Brain pericyte (primary cell): ENCODE measurements at regions not wholly inside any gene's neighbourhood (a gene's known extent, or its start where the extent isn't known, plus 50 kb on each side); places are given as distances from the start of the nearest gene placed in this dataset.

Experiments
- DNase-seq: peaks from one replicate; pipeline ENCODE4 v3.0.0-alpha.2; 2012; ENCODE audit warnings: low read depth, low spot score

DNA sequence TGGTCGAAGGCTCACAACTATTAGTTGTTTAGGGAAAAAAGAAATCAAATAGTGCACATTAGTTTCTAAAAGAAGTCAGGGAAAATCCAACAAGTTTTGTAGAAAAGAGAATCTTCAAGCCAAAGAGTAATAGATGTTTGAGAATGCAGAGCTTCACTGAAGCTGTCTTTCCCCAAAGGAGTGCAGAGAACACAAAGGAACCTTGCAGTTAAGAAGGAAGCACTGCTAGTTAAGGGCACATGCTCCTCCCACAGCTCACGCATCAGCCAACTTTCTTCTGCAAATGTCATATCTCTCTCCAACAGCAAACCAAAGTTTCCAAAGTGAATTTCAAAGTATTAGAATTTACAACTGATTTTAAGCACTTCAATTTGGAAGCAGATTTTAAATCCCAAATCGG is 116.4 kb upstream of the FST start:
- no peak for DNase-seq

DNA sequence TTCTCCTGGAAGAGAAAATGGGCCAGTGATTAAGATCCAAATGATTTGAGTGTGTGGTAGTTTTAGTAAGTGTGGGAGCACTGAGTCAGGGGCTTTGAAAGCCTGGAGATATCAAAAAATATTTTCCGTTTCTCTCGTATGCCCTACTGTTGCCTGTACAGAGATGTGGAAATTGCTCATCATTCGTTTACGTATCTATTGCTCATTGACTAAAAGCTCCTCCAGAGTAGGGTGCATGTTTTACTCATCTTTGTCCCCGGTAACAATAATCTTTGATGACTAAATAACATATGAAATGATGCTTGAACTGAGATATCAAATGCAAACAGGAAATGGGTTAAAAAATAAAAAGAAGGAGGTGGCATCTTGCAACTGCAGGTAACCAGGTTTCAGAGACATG is 114.2 kb upstream of the FST start:
- DNase-seq, result no peak

DNA sequence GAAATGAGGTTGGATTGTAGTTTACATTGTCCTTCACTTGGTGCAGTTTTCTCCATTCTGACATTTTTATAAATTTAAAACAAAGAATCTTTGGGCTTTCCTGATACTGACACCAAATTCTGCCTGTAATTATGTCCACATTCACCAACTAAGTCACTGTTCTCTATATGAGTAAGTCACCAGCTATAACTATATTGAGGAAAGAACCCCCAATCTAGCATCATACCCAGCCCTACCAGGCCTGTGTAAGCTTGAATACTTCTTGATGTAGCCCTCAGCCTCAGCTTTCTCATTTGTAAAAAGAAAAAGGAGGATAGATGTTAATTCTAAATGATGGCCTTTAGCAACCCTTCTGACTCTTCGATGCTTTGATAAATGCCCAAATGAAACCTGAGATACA is 112.7 kb upstream of the FST start:
- DNase-seq, result no peak

DNA sequence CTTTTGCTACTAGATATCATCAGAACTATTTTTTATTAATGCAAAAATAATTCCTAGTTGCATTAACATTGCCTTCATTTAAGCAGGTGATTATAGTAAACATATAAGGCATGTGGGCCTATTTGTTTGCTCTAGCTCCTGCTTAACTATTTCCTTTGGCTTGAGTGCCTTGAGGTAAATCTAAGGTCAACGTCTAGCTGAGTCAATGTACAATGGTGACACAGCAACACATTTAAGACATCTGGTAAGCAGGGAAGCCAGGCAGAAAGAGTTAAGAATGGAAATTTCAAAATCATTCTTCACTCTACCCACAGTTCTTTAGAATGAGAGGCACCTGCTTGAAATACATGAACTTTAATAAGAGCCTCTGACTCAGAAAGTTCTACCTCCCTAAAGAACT is 111.9 kb upstream of the FST start:
- DNase-seq, result no peak

DNA sequence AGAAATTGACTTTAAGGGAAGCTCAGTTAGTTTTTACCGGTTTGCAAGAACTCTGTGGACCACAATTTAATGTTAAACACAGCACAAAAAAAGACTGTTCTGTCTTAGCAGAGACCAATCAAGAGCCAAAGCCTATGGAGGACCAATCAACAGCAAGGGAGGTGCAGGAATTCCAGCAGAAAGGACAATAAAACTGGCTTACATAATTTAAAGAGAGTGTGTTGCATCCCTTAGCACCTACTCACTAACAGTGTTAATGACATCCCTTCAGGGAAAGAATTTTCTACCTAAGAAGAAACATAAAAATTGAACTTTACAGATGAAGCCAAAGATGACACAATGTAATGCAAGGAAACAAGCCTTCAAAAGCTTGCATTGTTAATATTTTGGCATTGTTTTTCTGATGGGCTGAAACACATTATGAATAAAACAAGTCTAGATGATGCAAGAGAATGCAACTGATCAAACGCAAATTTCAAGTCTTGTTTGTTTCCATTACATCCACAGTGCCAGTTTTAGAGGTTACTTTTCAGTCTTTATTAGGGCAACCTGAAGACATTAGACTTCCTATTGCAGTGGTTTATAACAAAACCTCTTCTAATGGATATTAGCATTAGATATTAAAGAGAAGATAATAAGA is 111.3 kb upstream of the FST start:
- DNase-seq, result no peak

DNA sequence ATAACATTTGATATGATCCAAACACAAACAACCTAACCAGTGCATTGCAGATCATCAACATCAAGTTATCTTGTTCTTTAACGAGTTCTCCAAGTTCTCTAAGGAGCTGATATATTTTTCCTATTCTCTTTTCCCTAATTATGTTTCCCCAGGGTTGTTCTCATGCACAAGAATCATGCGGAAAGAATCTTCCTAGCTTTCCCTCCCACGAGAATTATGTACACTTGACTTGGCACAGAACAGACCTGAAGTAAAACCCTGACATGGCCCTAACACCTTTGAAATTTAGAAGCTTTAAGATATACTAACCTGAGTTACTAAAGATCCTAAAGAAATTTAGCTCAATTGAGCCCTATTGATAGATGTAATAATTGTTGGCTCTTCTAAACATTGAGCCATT is 110.7 kb upstream of the FST start:
- DNase-seq, result no peak

DNA sequence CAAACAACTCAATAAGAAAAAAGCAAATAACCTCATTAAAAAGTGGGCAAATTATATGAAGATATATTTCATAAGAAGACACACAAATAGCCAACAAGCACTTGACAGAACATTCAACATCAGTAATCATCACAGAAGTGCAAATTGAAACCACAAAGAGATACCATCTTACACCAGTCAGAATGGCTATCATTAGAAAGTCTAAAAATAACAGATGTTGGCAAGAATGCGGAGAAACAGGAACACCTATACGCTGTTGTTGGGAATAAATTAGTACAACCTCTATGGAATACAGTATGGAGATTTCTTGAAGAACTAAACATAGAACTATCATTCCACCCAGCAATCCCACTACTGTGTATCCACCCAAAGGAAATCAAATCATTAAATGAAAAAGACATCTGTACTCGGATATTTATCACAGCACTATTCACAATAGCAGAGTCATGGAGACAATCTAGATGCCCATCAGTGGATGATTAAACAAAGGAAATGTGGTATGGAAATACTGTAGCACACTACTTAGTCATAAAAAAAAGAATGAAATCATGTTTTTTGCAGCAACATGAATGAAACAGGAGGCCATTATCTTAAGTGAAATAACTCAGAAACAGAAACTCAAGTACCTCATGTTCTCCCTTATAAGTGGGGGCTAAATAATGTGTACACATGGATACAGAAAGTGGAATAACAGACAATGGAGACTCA is 106.8 kb upstream of the FST start:
- no peak for DNase-seq

DNA sequence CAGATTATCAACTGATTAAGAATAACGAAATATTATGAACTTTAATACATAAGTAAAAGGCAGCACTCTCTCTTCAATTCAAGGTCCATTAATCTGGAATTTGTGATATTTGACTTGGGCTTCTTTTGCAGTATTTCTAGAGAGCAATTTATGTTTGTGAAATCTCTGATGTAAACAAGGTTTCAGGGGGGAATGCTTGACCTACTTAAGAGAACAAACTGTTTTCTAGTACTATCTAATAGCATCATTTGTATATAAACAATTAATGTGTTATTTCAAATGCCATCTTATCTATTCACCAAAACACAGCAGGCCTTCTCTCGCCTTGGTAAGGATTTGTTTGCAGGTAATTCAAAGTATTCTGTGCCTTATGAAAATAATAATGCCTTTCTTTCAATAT is 103.6 kb upstream of the FST start:
- no peak for DNase-seq

DNA sequence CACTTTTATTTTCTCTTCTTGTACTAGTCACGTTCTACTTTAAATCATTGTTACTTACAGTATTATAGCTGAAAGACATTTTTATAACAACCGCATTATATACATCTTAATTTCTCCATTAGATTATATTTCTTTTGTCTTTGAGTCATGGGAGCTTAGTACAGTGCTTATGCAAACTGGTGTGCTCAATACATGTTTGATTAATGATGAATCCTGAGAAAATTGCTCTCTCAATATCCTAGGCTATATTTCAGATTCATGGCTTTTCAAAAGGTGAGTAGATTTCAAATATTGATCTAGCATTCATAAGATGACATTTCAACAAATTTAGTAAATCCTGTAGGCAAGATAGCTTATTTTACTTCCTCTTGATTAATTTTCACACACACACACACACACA is 102.2 kb upstream of the FST start:
- DNase-seq, result no peak

DNA sequence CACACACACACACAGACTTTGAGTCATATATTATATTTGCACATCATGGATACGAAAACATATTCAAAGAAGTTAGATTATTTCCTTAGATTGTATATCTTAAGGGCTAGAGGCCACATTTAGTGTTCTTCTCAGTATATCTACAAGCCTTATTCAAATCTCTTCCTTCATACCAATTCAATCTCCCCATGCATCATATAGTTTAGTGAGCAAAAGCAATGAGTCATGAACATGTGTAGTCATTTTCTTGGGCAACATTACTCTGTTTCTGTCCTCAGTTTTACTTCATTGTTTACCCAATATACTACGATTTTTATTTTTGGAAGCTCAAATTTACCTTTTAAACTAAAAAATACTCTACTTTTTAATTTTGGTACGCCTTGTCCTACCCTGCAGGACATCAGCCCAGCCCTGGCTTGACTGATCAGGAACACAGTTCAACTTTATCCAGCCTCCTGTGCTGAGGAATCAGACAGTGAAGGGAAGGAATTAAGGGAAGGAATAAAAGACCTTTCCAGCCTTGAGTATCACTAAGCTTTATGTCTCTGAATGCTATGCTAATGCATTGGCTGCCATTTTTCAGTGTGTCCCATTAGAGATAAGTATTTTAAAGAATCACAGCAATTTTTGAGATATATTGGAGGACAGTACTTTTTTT is 101.7 kb upstream of the FST start:
- no peak for DNase-seq

DNA sequence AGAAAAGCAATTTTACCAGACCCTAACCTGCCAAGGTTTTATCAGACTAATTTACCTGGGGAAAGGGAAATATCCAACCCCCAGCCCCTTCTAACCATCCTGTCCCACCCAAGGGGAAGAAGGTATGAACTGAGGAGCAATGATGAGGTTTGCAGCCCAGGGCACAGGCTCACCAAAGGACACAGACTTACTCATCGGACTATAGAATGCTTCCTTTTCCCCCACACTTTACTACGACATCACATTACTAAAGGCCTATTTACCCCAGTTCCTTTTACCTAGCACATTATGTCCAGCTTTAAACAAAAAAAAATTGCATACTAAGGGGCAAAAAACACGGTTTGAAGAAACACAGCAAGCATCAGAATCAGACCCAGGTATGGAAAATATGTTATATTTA is 94.1 kb upstream of the FST start:
- no peak for DNase-seq

DNA sequence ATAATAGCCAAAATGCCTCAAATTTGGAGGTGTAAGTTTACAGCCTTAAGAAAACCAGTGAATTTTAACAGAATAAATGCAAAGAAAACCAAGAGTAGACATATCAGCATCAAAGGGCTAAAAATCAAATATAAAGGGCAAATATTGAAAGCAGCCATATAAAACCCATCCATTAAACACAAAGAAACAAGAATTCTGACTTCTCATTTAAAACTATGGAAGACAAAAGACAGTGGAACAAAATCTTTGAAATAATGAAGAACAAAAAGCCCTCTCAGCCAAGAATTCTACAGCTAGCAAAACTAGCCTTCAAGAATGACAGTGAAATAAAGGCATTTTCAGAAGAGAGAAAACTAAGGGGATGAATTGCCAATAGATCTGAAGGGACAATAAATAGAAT is 91.3 kb upstream of the FST start:
- no peak for DNase-seq

DNA sequence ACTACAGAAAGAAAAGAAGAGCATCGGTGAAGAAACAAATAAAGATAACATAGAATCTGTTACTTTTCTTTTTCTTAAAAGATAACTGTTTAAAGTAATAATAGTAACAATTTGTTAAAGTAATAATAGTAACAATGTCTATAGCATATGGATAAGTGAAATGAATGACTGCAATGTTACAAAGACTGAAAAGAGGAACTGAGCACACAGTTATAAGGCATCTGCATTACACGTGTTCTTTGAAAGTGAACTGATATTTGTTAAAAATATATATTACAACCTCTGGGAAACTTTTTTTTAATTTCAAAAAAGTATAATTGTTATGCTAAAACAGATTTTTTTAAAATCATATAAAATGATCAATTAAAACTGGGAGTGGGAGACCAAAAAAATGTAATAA is 88.4 kb upstream of the FST start:
- DNase-seq, result no peak

DNA sequence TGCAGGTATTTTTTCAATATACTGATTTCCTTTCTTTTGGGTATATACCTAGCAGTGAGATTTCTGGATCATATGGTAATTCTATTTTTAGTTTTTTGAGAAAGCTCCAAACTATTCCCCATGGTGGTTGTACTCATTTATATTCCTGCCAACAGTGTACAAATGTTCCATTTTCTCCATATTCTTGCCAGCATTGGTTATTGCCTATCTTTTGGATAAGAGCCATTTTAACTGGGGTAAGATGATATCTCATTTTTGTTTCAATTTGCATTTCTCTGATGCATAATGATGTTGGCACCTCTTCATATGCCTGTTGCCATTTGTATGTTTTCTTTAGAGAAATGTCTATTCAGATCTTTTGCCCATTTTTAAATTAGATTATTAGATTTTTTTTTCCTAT is 85.6 kb upstream of the FST start:
- no peak for DNase-seq

DNA sequence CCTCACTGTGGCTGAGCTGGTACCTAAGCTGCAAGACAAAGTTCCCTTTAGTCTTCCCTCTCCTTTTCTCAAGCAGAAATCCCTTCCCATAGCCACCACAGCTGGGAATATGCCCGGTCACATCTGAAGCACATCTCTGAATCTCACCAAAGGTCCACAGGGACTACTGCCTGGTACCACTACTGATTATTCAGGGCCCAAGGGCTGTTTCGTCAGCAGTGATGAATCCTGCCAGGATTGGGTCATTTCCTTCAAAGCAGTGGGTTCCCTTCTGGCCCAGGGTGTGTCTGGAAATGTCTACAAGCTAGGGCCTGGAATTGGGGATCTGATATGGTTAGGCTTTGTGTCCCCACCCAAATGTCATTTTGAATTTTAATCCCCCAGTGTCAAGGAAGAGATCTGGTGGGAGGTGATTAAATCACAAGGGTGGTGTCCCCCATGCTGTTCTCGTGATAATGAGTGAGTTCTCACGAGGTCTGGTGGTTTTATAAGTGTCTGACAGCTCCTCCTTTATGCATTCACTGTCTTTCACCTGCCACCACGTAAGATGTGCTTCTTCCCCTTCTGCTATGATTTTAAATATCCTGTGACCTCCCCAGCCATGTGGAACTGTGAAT is 83.2 kb upstream of the FST start:
- DNase-seq, result no peak

DNA sequence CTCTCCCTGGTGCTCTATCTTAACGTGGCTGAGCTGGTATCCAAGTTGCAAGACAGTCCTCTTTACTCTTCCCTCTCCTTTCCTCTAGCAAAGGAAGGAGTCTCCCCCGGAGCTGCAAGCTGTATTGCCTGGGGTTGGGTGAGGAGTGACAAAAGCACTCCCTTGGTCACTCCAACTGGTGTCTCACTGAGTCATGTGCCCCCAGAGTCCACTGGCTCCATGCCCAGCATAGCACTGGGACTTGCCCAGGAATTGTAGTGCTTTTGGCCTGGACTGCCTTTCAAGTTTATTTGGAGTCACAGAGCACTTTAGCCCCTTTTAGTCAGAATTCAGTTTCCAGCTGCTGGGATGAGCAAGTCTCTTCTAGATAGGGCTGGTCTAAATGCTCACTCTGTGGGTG is 82.6 kb upstream of the FST start:
- DNase-seq, result no peak

DNA sequence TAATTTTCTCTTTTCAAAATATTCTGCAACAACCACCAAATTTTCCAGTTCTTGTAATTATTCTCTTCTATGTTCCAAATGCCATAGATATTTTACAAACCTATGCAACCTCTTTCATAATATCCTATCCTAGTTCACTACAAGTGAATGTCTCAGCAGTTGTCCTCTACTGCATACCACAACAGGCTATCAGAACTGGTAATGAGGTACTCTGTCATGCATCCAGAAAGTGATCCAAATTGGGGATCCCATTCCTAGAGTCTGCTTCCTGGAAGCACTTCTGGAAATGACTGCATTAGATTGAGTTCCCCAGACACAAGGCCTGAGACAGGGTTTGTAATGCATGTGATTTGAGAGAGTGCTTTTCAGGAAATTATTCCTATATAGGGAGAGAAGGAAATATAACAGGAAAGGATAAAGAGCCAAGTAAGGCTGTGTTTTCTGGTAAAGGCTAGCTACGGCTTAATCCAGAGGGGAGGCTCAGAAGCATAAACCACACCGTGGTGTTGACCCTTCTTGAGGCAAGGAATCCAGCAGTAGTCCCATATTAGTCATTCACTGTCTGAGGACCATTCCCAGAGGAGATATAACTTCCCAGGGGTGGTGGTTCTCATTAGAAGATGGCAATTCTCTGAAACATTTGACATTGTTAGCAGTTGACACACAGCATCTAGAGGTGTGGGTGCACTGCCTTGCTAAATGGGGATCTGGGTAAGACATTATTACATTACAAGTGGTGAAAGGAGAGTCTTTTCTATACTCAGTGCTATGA is 80.3 kb upstream of the FST start:
- DNase-seq, result no peak

DNA sequence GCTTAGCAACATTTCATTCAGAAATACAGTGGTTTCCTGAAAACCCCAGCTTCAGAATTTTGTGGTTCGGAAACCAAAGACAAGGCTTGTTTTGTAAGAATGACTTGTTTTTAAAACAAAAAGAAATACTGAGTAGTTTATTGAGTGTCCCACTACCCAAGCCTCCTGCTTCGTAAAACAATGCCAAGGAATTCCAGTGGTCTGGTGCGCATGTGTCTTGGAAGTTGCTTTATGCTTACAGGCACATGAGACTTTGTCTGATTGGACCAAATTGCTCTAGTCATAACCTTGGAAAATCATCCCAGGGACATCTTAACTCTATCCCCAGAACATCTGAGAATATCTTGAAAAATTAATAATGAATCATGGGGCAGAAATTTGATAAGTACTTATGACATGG is 77.1 kb upstream of the FST start:
- DNase-seq, result no peak

DNA sequence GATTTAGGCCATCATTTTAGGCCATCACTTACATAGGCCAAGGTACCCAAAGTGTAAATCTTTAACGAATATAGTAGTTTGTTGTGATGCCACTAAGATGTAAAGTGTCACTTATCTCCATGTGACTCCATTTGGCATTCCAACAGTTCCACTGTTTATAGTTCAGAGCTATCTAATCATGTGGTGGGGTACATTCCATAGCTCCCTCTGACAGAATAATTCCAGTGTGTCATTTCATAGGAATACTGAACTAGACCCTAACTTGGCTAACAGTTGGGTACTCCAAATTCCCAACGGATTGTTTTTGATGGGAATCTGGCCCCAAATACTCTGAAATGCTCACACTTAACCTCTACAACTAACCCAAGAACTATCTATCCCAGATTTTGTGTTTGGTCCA is 76.7 kb upstream of the FST start:
- no peak for DNase-seq

DNA sequence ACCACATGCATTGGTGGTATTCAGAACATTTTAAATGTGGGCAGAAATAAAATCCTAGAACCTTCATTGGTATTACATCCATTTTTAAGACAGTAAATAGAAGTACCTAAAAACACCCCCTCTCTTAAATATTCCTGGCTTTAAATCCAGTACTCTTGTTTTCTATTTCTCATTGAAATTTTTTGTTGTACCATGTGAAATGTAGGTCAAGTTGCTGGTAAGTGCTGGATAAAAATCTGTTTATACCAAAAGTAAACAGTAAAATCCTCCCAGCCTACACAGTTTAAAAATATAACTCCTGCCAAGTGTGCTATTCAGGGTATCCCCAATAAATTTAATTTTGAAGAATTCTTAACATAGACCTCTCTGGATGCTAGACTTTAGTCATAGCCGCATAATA is 75.0 kb upstream of the FST start:
- no peak for DNase-seq

DNA sequence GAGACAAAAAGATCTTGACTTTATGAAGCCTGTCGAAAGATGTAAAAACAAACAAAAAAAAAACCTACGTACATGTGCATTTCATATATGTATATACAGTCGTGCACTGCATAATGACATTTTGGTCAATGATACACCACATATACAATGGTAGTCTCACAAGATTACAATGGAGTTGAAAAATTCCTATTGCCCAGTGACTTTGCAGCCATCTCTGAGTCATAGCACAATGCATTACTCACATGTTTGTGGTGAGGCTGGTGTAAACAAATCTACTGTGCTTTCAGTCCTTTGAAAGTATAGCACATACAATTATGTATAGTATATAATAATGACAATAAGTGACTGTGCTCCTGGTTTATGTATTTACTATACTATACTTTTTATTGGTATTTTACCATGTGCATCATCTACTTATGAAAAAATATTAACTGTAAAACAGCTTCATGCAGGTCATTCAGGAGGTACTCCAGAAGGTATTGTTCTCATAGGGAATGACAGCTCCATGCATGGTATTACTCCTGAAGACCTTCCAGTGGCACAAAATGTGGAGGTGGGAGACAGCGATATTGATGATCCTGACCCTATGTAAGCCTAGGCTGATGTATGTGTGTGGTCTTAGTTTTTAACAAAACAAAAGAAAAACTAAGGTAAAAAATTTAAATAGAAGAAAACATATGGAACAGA is 73.7 kb upstream of the FST start:
- DNase-seq, result no peak

DNA sequence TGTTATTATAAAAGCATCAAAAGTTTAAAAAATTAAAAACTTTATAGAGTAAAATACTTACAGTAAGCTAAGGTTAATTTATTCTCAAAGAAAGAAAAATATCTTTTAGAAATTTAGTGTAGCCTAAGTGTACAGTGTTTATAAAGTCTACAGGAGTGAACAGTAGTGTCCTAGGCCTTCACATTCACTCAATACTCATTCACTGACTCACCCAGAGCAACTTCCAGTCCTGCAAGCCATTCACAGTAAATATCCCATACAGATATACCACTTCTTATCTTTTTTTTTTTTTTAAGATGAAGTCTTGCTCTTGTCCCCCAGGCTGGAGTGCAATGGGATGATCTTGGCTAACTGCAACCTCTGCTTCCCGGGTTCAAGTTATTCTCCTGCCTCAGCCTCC is 73.1 kb upstream of the FST start:
- DNase-seq, result no peak
